ENCODE measurements at regions not wholly inside any gene's neighbourhood (a gene's known extent, or its start where the extent isn't known, plus 50 kb on each side); places are given as distances from the start of the nearest gene placed in this dataset.
"Not testable (repeated sequence)": the region's sequence is repeated elsewhere in the genome, so short reads cannot be mapped to it uniquely, and the experiment has no call there.

- Mint-ChIP-seq H3K9me3 (peaks cover 15% of the 10 kb centered on the region), H3K36me3 (ENCODE audit: low read depth) (no peaks in the 10 kb centered on the region), H3K4me1 (no peaks in the 10 kb centered on the region), H3K4me3 (no peak overlapping the region), H3K27ac (no peak overlapping the region), H3K27me3 (no peaks in the 10 kb centered on the region)
- no peak for TF ChIP-seq CTCF (IDR thresholded peaks at IDR 0.05)
- CTCF ChIA-PET: interaction anchor here (1.0 to 2.9 kb wide), 9 partner anchors 8 to 1594 kb away, joined by 3 to 37 read pairs (median 5); no protein-coding TSS in a partner anchor
- ATAC-seq (ENCODE audit: low read depth) (no peak), DNase-seq (no peak)
- POLR2A ChIA-PET: no interaction called here
- intact Hi-C loops (cut with micrococcal nuclease): loop anchor here (1.0 to 10.0 kb wide), 5 partner anchors 38 to 1595 kb away; no protein-coding TSS in a partner anchor
These were observed 676.7 kb upstream of the SPRY2 start for GRCh38 chr13:81017513-81018152.

- no peak for ATAC-seq (ENCODE audit: low read depth)
- POLR2A ChIA-PET: no interaction called here
- Mint-ChIP-seq H3K36me3 (ENCODE audit: low read depth) (no peaks in the 10 kb centered on the region), H3K4me3 (no peak overlapping the region), H3K4me1 (no peaks in the 10 kb centered on the region), H3K9me3 (peaks cover 15% of the 10 kb centered on the region), H3K27me3 (no peaks in the 10 kb centered on the region), H3K27ac (no peak overlapping the region)
- intact Hi-C loops (cut with micrococcal nuclease): loop anchor here (10.0 kb wide), 1 partner anchor 1467 kb away; no protein-coding TSS in a partner anchor
- TF ChIP-seq CTCF (IDR thresholded peaks at IDR 0.05): no peak
- DNase-seq: no peak
- CTCF ChIA-PET: no interaction called here
These were observed 671.1 kb upstream of the SPRY2 start for GRCh38 chr13:81012031-81012430.

DNA sequence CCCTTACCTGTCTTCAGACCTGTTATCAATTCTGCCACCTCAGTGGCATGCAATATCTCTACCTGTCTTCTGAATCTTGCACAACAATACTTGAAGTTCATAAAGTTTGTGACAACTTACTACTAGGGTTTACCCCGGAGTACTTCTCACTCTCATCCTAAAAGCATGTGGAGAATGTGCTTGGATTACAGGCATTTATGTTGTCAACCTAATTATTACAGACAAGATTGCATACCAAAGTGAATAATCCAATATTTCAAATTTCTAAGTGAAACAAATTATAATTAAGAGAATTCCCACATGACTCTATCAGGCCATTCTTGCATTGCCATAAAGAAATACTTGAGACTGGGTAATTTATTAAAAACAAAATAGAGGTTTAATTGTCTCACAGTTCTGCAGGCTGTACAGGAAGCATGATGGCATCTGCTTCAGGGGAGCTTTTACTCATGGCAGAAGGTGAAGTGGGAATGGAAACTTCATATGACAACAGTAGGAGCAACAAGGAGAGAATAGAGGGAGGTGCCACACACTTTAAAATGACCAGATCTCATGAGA is 661.0 kb upstream of the SPRY2 start:
- ChIA-PET POLR2A (no interaction called here), CTCF (no interaction called here)
- ATAC-seq (ENCODE audit: low read depth): no peak
- Mint-ChIP-seq H3K27me3 (no peaks in the 10 kb centered on the region), H3K9me3 (peaks cover 2% of the 10 kb centered on the region), H3K4me3 (no peak overlapping the region), H3K4me1 (no peaks in the 10 kb centered on the region), H3K27ac (no peak overlapping the region), H3K36me3 (ENCODE audit: low read depth) (no peaks in the 10 kb centered on the region)
- intact Hi-C loops (cut with micrococcal nuclease): no loop called here
- TF ChIP-seq CTCF (IDR thresholded peaks at IDR 0.05): no peak
- DNase-seq: no peak

GRCh38 chr13:80998603-80999002 is 657.7 kb upstream of the SPRY2 start:
- CTCF ChIA-PET: interaction anchor here (1.3 kb wide), 1 partner anchor 20 kb away, joined by 4 read pairs; no protein-coding TSS in a partner anchor
- H3K27me3 Mint-ChIP-seq; H3K4me1 Mint-ChIP-seq; H3K4me3 Mint-ChIP-seq; H3K9me3 Mint-ChIP-seq; POLR2A ChIA-PET; ATAC-seq (ENCODE audit: low read depth); DNase-seq; H3K27ac Mint-ChIP-seq; intact Hi-C loops (cut with micrococcal nuclease); H3K36me3 Mint-ChIP-seq (ENCODE audit: low read depth): not testable (repeated sequence)

DNA sequence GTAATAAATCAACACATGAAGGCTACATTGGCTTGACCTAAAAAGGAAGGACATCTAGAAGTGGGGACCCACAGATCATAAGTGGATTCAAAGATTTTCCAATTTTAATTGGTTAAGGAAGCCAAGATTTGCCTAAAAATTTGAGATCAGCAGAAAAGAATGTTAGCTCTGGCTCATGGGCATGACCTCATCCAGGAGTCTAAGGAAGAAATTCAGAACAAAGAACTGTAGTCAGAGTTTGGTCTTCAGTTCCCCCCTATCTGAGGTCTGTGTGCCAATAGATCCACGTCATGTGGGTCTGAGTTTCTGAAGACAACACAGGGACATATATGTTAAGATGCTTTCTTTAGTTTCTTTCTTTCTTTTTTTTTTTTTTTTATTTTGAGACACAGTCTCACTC is 648.8 kb upstream of the SPRY2 start:
- no peaks in the 10 kb centered on the region for H3K36me3 Mint-ChIP-seq (ENCODE audit: low read depth)
- no peaks in the 10 kb centered on the region for H3K27me3 Mint-ChIP-seq
- ATAC-seq (ENCODE audit: low read depth) (no peak), DNase-seq (no peak)
- no peak overlapping the region for H3K27ac Mint-ChIP-seq
- intact Hi-C loops (cut with micrococcal nuclease): no loop called here
- H3K4me1 Mint-ChIP-seq: no peaks in the 10 kb centered on the region
- CTCF ChIA-PET: interaction anchor here (1.4 kb wide), 1 partner anchor 11 kb away, joined by 3 read pairs; no protein-coding TSS in a partner anchor
- TF ChIP-seq CTCF (IDR thresholded peaks at IDR 0.05): no peak
- H3K4me3 Mint-ChIP-seq: no peak overlapping the region
- POLR2A ChIA-PET: no interaction called here
- H3K9me3 Mint-ChIP-seq: peaks cover 10% of the 10 kb centered on the region
